Endothelial cell (in vitro differentiated cells): ENCODE measurements at regions not wholly inside any gene's neighbourhood (a gene's known extent, or its start where the extent isn't known, plus 50 kb on each side); places are given as distances from the start of the nearest gene placed in this dataset.

Experiments used
- DNase-seq: peaks from one replicate; pipeline ENCODE4 v3.0.0; 2021; ENCODE audit warnings: low spot score
- H3K27ac Mint-ChIP-seq: one replicate; pipeline ENCODE4 v1.8.0; 2021; ENCODE audit warnings: mixed read lengths, inconsistent platforms; ENCODE audit not compliant: unreplicated experiment
- H3K27me3 Mint-ChIP-seq: one replicate; pipeline ENCODE4 v1.8.0; 2021; ENCODE audit warnings: mild to moderate bottlenecking, moderate library complexity, mixed read lengths, inconsistent platforms; ENCODE audit not compliant: unreplicated experiment
- H3K36me3 Mint-ChIP-seq: one replicate; pipeline ENCODE4 v1.8.0; 2021; ENCODE audit warnings: mild to moderate bottlenecking, low read depth, mixed read lengths, inconsistent platforms; ENCODE audit not compliant: unreplicated experiment
- H3K4me1 Mint-ChIP-seq: one replicate; pipeline ENCODE4 v1.8.0; 2021; ENCODE audit warnings: mild to moderate bottlenecking, mixed read lengths, inconsistent platforms; ENCODE audit not compliant: unreplicated experiment
- H3K4me3 Mint-ChIP-seq: one replicate; pipeline ENCODE4 v1.8.0; 2021; ENCODE audit warnings: mild to moderate bottlenecking, mixed read lengths, inconsistent platforms; ENCODE audit not compliant: unreplicated experiment
- H3K9me3 Mint-ChIP-seq: one replicate; pipeline ENCODE4 v1.8.0; 2021; ENCODE audit warnings: mixed read lengths, inconsistent platforms; ENCODE audit not compliant: unreplicated experiment
- CTCF ChIP-seq: fragments of 200-600 bp; sonication (generic); IDR thresholded peaks from one replicate; pipeline ENCODE4 v1.5.0; 2021; ENCODE audit warnings: antibody characterized with exemption; ENCODE audit not compliant: unreplicated experiment

GRCh38 chr5:19352120-19352519 lies 635.9 kb downstream of the CDH18 start:
- Mint-ChIP-seq H3K4me3 (no peak overlapping the region), H3K9me3 (no peaks in the 10 kb centered on the region), H3K27ac (no peak overlapping the region), H3K27me3 (no peaks in the 10 kb centered on the region), H3K36me3 (no peaks in the 10 kb centered on the region), H3K4me1 (no peaks in the 10 kb centered on the region)
- no peak for TF ChIP-seq CTCF
- no peak for DNase-seq

GRCh38 chr5:19369048-19369447 lies 619.0 kb downstream of the CDH18 start:
- Mint-ChIP-seq H3K9me3 (no peaks in the 10 kb centered on the region), H3K27ac (no peak overlapping the region), H3K4me1 (peaks cover 10% of the 10 kb centered on the region), H3K27me3 (no peaks in the 10 kb centered on the region), H3K36me3 (no peaks in the 10 kb centered on the region), H3K4me3 (no peak overlapping the region)
- TF ChIP-seq CTCF: no peak
- DNase-seq: no peak

DNA sequence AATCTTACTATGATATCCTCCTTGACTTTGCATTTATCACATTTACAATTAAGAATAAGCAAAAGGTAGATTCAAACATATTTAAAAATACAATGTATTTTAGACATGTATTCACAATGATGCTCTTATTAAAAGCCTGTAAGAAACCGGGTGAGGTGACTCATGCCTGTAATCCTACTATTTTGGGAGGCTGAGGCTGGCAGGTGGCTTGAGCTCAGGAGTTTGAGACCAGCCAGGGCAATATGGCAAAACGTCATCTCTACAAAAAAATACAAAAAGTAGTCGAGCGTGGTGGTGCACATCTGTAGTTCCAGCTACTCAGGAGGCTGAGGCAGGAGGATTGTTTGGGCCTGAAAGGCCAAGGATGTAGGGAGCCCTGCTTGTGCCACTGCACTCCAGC lies 618.4 kb downstream of the CDH18 start:
- Mint-ChIP-seq H3K9me3 (no peaks in the 10 kb centered on the region), H3K27ac (no peak overlapping the region), H3K4me1 (peaks cover 10% of the 10 kb centered on the region), H3K4me3 (no peak overlapping the region), H3K27me3 (no peaks in the 10 kb centered on the region), H3K36me3 (no peaks in the 10 kb centered on the region)
- no peak for DNase-seq
- TF ChIP-seq CTCF: no peak

DNA sequence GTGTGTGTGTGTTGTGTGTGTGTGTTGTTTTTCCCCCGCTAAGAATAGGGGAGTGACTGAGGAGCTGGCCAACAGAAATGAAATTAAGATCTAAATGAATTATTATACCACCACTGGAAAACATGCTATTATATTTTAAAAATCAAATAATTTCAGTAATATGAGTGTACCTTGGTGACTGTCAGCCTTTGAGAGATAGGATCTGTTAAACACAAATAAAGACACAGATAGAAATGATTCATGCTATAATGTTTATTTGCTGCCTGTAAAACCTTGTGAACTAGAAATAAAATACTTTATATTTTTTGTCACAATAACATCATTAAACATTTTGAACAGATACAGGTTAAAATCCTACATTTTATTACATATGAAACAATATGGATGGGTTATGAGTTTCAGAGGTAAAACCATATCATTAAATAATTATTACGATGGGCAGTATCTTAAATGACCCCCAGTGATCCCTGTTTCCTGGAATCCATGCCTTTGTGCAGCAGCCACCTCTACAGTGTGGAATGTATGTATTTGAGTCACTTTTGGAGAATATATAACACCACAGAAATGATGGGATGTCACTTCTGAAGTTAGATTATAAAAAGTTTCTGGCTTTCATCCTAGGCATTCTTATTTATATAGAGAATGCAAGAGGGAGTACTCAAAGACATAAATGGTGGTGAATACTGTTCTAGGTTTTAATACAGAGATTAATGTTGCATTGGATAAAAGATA lies 617.2 kb downstream of the CDH18 start:
- DNase-seq: no peak
- no peak for TF ChIP-seq CTCF
- Mint-ChIP-seq H3K9me3 (no peaks in the 10 kb centered on the region), H3K27ac (no peak overlapping the region), H3K4me3 (no peak overlapping the region), H3K27me3 (no peaks in the 10 kb centered on the region), H3K36me3 (no peaks in the 10 kb centered on the region), H3K4me1 (peaks cover 1% of the 10 kb centered on the region)

DNA sequence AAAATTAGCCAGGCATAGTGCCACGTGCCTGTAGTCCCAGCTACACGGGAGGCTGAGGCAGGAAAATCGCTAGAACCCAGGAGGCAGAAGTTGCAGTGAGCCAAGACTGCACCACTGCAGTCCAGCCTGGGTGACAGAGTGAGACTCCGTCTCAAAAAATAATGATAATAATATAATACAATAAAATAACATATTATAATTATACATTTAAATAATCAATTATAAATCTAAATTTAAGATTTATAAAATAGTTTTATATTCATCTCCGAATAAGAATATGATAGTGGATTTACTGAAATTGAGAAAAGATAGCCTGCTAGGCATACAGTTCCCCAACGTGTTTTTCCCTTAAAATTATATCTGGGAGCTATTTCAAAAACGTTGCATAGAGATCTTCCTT lies 599.6 kb downstream of the CDH18 start:
- no peak for DNase-seq
- Mint-ChIP-seq H3K27ac (no peak overlapping the region), H3K4me3 (no peak overlapping the region), H3K4me1 (no peaks in the 10 kb centered on the region), H3K9me3 (no peaks in the 10 kb centered on the region), H3K36me3 (no peaks in the 10 kb centered on the region), H3K27me3 (peaks cover 1% of the 10 kb centered on the region)
- no peak for TF ChIP-seq CTCF
